Osteoblast (primary cell): ENCODE measurements at regions not wholly inside any gene's neighbourhood (a gene's known extent, or its start where the extent isn't known, plus 50 kb on each side); places are given as distances from the start of the nearest gene placed in this dataset.
A peak's percentile ranks its signal among the peaks of the same experiment; 100 is the strongest.

ENCODE experiments used
- DNase-seq: peaks from one replicate; pipeline ENCODE4 v3.0.0; 2011; ENCODE audit warnings: low spot score, mixed read lengths; ENCODE audit not compliant: insufficient read length; ENCODE audit errors: missing footprints
- H2AFZ ChIP-seq: 2 replicates; pipeline ENCODE4 v1.6.0; 2011; ENCODE audit warnings: mild to moderate bottlenecking, low read length
- H3K27ac ChIP-seq: 2 replicates; pipeline ENCODE4 v1.5.1; 2011; ENCODE audit warnings: mild to moderate bottlenecking, low read depth, low read length, moderate library complexity
- H3K27me3 ChIP-seq: 2 replicates; pipeline ENCODE4 v1.6.0; 2012; ENCODE audit warnings: mild to moderate bottlenecking, control low read depth, inconsistent platforms, low read length, moderate library complexity; ENCODE audit not compliant: insufficient read depth
- H3K36me3 ChIP-seq: 2 replicates; pipeline ENCODE4 v1.5.1; 2011; ENCODE audit warnings: mild to moderate bottlenecking, low read length, control low read depth, moderate library complexity; ENCODE audit not compliant: insufficient read depth
- H3K4me1 ChIP-seq: 2 replicates; pipeline ENCODE4 v1.5.1; 2011; ENCODE audit warnings: mild to moderate bottlenecking, low read length, control low read depth, moderate library complexity; ENCODE audit not compliant: insufficient read depth
- H3K4me2 ChIP-seq: 2 replicates; pipeline ENCODE4 v1.6.0; 2011; ENCODE audit warnings: mild to moderate bottlenecking, low read length; ENCODE audit not compliant: insufficient read depth
- H3K4me3 ChIP-seq: fragments of 200-600 bp; sonication (generic); 3 replicates; pipeline ENCODE4 v1.5.1; 2012; ENCODE audit warnings: mild to moderate bottlenecking, low read length, inconsistent platforms; ENCODE audit not compliant: insufficient read depth
- H3K79me2 ChIP-seq: 2 replicates; pipeline ENCODE4 v1.6.0; 2012; ENCODE audit warnings: mild to moderate bottlenecking, low read length, control low read depth, inconsistent platforms; ENCODE audit not compliant: insufficient read depth
- H3K9me3 ChIP-seq: 2 replicates; pipeline ENCODE4 v1.5.1; 2011; ENCODE audit warnings: low read depth, low read length, control low read depth
- H4K20me1 ChIP-seq: 2 replicates; pipeline ENCODE4 v1.6.0; 2012; ENCODE audit warnings: mild to moderate bottlenecking, low read length, control low read depth; ENCODE audit not compliant: insufficient read depth
- CTCF ChIP-seq: IDR thresholded peaks from 2 replicates; pipeline ENCODE4 v1.5.1; 2011; ENCODE audit warnings: mild to moderate bottlenecking, low read depth, low read length, moderate library complexity; ENCODE audit errors: extremely low read depth

DNA sequence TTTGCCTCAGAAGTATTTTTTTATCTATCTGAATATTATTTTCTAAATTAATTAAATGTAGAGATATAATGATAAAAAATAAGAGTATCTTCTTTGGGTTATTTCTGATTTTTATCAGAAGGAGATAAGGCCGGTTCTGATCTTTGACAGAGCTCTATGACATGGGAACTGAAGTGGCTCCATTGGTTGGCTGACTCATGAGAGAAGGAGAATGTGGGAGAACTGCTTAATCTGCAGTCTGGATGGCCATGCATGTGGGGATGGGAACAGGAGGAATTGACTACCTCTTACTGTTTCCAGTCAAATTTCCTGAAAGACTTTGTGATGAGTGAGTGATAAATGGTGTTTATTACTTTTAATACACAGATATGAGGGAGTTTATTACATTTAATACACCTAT lies 155.8 kb upstream of the ATP2B1 start:
- TF ChIP-seq CTCF = no peak
- no peak overlapping the region for H3K4me2 ChIP-seq
- H3K27me3 ChIP-seq = no peaks in the 10 kb centered on the region
- H3K4me3 ChIP-seq = no peak overlapping the region
- H4K20me1 ChIP-seq = no peaks in the 10 kb centered on the region
- no peaks in the 10 kb centered on the region for H3K9me3 ChIP-seq
- no peak overlapping the region for H3K27ac ChIP-seq
- no peak overlapping the region for H2AFZ ChIP-seq
- peaks cover 16% of the 10 kb centered on the region for H3K4me1 ChIP-seq
- DNase-seq = no peak
- H3K36me3 ChIP-seq = no peaks in the 10 kb centered on the region
- no peaks in the 10 kb centered on the region for H3K79me2 ChIP-seq

DNA sequence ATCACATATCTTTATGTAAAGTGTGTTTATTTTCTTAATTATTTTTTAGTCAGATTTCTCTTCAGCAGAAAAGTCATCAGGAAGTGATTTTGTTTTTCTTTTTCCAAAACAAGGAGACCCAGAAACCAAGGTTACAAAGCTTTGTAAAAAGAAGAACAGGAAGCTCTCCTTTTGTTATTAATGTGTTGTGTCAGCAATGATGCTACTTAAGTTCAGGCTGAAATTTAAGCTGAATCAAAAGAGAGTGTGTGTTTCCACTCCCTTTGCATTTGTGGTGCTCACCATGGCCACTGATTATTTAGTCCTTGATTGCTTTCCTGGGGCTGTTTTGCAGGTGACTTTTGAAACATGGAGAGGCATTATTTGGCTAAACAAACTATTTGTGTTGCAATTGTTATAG lies 155.3 kb upstream of the ATP2B1 start:
- no peak for TF ChIP-seq CTCF
- Histone ChIP-seq H3K79me2 (no peaks in the 10 kb centered on the region), H3K4me3 (no peak overlapping the region), H2AFZ (peak overlapping the region; percentile 60), H3K4me1 (peaks cover 16% of the 10 kb centered on the region), H3K9me3 (no peaks in the 10 kb centered on the region), H4K20me1 (no peaks in the 10 kb centered on the region), H3K27me3 (no peaks in the 10 kb centered on the region), H3K27ac (no peak overlapping the region), H3K4me2 (no peak overlapping the region), H3K36me3 (no peaks in the 10 kb centered on the region)
- DNase-seq = no peak

- Histone ChIP-seq H3K79me2 (no peaks in the 10 kb centered on the region), H3K4me2 (peak overlapping the region; percentile 68), H4K20me1 (no peaks in the 10 kb centered on the region), H3K27ac (peak overlapping the region; percentile 74), H3K9me3 (no peaks in the 10 kb centered on the region), H2AFZ (peak overlapping the region; percentile 94), H3K4me1 (peaks cover 16% of the 10 kb centered on the region), H3K27me3 (no peaks in the 10 kb centered on the region), H3K36me3 (no peaks in the 10 kb centered on the region), H3K4me3 (peak overlapping the region; percentile 39)
- TF ChIP-seq CTCF = no peak
- DNase-seq = no peak
Observed at GRCh38 chr12:89863493-89863938, 154.9 kb upstream of the ATP2B1 start.

- H2AFZ ChIP-seq = peak overlapping the region; percentile 94
- H4K20me1 ChIP-seq = no peaks in the 10 kb centered on the region
- no peaks in the 10 kb centered on the region for H3K36me3 ChIP-seq
- peak overlapping the region; percentile 74 for H3K27ac ChIP-seq
- no peaks in the 10 kb centered on the region for H3K79me2 ChIP-seq
- H3K27me3 ChIP-seq = no peaks in the 10 kb centered on the region
- DNase-seq = no peak
- peak overlapping the region; percentile 39 for H3K4me3 ChIP-seq
- peaks cover 16% of the 10 kb centered on the region for H3K4me1 ChIP-seq
- H3K4me2 ChIP-seq = peak overlapping the region; percentile 68
- no peaks in the 10 kb centered on the region for H3K9me3 ChIP-seq
- no peak for TF ChIP-seq CTCF
Observed at GRCh38 chr12:89862511-89863445, 154.1 kb upstream of the ATP2B1 start.
